Suprapubic skin (tissue), 4 donors: ENCODE measurements at regions not wholly inside any gene's neighbourhood (a gene's known extent, or its start where the extent isn't known, plus 50 kb on each side); places are given as distances from the start of the nearest gene placed in this dataset.

Experiments
- DNase-seq, 2 donors: peaks; one replicate each; pipeline ENCODE4 v3.0.0-alpha.2; 2019; ENCODE audit warnings: low spot score in 2 of 2
- H3K27ac ChIP-seq: fragments of 200-600 bp; sonication (generic); one replicate; pipeline ENCODE4 v1.5.1; 2019
- H3K27me3 ChIP-seq: fragments of 200-600 bp; sonication (generic); one replicate; pipeline ENCODE4 v1.5.1; 2019
- H3K36me3 ChIP-seq: fragments of 200-600 bp; sonication (generic); one replicate; pipeline ENCODE4 v1.5.1; 2019
- H3K4me1 ChIP-seq: fragments of 200-600 bp; sonication (generic); one replicate; pipeline ENCODE4 v1.5.1; 2019
- H3K4me3 ChIP-seq: fragments of 200-600 bp; sonication (generic); one replicate; pipeline ENCODE4 v1.5.1; 2019; ENCODE audit warnings: mild to moderate bottlenecking
- H3K9me3 ChIP-seq: fragments of 200-600 bp; sonication (generic); one replicate; pipeline ENCODE4 v1.5.1; 2019
- EP300 ChIP-seq: sonication (generic); formaldehyde crosslinking; IDR thresholded peaks from one replicate; pipeline ENCODE4 v1.6.1; 2017; ENCODE audit warnings: antibody characterized with exemption
- POLR2A ChIP-seq, 2 donors: fragments of 450-650 bp; IDR thresholded peaks; one replicate each; pipeline ENCODE4 v1.6.1; 2017; ENCODE audit warnings: antibody characterized with exemption in 2 of 2, mild to moderate bottlenecking in 2 of 2, moderate library complexity in 2 of 2
- POLR2AphosphoS5 ChIP-seq, 3 donors: sonication (generic); formaldehyde crosslinking; IDR thresholded peaks; one replicate each; pipeline ENCODE4 v1.6.1; 2017; ENCODE audit warnings: antibody characterized with exemption in 3 of 3
- WGBS: methylation state at CpG from one replicate; pipeline ENCODE4 v1.1.5; 2018; 5-methylcytosine and 5-hydroxymethylcytosine counted together
- TF ChIP-seq, protein P1 (sequence below), 2 donors: fragments of 200-600 bp in 1 of 2; fragments of 450-650 bp in 1 of 2; sonication (generic) in 1 of 2; IDR thresholded peaks; one replicate each; pipeline ENCODE4 v1.5.1; 2016 to 2019; ENCODE audit warnings: antibody characterized with exemption in 2 of 2, mild to moderate bottlenecking in 1 of 2, moderate library complexity in 1 of 2

DNA sequence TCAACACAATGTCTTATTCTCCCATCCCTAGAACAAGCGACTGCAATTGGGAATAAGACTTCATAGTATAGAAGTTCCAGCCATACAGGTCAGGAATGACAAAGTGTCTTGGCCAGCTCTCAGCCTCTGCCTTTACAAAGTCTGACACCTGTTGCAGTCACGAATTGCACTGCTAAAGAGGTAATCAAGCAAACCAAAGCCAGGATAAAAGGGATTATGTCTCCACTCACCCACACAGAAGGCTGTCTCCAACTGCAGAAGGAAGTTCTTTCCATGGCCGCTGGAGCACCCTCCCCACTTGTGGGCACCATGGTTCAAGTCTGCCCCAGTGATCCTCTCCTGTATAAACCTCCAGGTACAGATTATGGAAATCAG, 114.8 kb upstream of the PKDCC start:
- no peak overlapping the region for H3K4me3 ChIP-seq
- 66% methylated on average over 3 of the region's 3 CpGs for WGBS
- TF ChIP-seq, protein P1, sequence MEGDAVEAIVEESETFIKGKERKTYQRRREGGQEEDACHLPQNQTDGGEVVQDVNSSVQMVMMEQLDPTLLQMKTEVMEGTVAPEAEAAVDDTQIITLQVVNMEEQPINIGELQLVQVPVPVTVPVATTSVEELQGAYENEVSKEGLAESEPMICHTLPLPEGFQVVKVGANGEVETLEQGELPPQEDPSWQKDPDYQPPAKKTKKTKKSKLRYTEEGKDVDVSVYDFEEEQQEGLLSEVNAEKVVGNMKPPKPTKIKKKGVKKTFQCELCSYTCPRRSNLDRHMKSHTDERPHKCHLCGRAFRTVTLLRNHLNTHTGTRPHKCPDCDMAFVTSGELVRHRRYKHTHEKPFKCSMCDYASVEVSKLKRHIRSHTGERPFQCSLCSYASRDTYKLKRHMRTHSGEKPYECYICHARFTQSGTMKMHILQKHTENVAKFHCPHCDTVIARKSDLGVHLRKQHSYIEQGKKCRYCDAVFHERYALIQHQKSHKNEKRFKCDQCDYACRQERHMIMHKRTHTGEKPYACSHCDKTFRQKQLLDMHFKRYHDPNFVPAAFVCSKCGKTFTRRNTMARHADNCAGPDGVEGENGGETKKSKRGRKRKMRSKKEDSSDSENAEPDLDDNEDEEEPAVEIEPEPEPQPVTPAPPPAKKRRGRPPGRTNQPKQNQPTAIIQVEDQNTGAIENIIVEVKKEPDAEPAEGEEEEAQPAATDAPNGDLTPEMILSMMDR (IDR thresholded peaks at IDR 0.05), result no peak
- TF ChIP-seq POLR2AphosphoS5 (IDR thresholded peaks at IDR 0.05), result no peak
- TF ChIP-seq EP300, result no peak
- no peak for TF ChIP-seq POLR2A (IDR thresholded peaks at IDR 0.05)
- no peaks in the 10 kb centered on the region for H3K36me3 ChIP-seq
- DNase-seq, result no peak
- no peaks in the 10 kb centered on the region for H3K9me3 ChIP-seq
- H3K27ac ChIP-seq, result peak overlapping the region; percentile 74
- H3K4me1 ChIP-seq, result peaks cover 25% of the 10 kb centered on the region
- H3K27me3 ChIP-seq, result no peaks in the 10 kb centered on the region

DNA sequence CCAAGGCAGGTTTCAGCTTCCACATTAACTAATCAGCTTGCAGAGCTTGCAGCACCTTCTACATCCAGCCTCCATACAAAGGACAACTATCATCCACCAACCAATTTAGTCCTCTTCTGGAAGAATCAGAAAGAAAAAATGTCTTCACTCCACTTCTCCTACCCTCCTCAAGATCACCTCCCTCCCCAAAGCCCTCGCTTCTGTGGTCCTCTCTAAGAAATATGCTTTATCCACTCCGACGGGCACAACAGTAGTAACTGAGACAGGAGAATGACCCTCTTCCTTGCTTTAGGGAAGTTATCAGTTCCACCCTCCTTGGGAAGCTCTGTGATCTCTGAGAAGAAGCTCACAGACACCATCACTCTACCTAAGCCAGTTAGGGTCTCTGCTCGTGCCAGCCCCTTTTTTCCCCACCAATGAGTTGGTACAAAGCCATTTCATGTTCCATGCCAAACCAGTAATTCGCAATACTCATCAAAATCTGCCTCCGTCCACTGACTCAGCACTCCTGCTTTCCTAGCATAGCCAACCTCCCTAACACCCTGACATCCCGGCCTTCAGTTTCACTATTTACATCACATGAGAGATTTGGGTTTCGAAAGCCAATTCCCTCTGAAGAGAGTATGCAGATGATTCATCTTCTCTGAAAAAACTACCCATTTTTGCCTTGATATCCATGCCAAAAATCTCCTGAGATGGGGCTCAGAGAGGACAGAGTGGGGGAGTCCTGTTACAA, 114.1 kb upstream of the PKDCC start:
- H3K9me3 ChIP-seq, result no peaks in the 10 kb centered on the region
- peak overlapping the region; percentile 74 for H3K27ac ChIP-seq
- H3K27me3 ChIP-seq, result no peaks in the 10 kb centered on the region
- 65% methylated on average over 8 of the region's 8 CpGs for WGBS
- peaks cover 25% of the 10 kb centered on the region for H3K4me1 ChIP-seq
- no peak for TF ChIP-seq POLR2A (IDR thresholded peaks at IDR 0.05)
- TF ChIP-seq POLR2AphosphoS5 (IDR thresholded peaks at IDR 0.05), result peak in 1 of 3 donors; percentile 21
- TF ChIP-seq, protein P1 (IDR thresholded peaks at IDR 0.05), result no peak
- no peak for DNase-seq
- H3K4me3 ChIP-seq, result no peak overlapping the region
- H3K36me3 ChIP-seq, result no peaks in the 10 kb centered on the region

DNA sequence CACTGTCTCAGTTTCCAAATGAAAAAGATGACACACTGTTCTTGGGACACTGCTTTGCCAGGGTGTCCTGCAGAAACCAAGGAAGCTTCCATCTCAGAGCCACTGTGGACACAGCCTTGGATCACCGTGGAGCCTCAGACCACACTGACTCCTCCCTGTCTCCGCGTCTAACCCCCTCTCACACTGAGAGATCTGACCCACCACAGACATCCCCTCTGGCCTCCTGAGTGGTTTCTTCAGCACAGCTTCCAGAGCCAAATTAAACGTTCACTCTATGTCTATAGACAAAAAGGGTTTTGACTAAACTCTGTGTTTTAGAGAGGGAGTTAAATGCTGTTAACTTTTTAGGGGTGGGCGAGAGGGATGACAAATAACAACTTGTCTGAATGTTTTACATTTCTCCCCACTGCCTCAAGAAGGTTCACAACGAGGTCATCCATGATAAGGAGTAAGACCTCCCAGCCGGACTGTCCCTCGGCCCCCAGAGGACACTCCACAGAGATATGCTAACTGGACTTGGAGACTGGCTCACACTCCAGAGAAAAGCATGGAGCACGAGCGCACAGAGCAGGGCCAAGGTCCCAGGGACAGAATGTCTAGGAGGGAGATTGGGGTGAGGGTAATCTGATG, 113.4 kb upstream of the PKDCC start:
- peak in 1 of 2 donors; percentile 56 for DNase-seq

DNA sequence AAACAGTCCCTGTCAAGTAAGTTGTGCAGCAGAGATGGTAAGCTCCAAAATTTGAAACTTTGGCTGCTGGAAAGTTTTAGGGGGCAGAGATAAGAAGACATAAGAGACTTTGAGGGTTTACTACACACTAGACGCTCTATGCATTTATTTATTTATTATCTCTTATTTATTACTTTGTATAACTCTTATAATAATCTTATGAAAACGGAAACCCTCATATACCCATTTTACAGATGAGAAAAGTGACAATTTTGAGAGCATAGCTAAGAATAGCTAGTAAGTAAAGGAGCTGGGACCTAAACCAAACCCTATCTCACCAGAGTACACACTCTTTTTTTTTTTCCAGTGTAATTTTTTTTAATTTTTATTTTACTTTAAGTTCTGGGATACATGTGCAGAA, 112.8 kb upstream of the PKDCC start:
- Histone ChIP-seq H3K4me1 (peaks cover 25% of the 10 kb centered on the region), H3K27ac (no peak overlapping the region), H3K9me3 (no peaks in the 10 kb centered on the region), H3K27me3 (no peaks in the 10 kb centered on the region), H3K4me3 (no peak overlapping the region), H3K36me3 (no peaks in the 10 kb centered on the region)
- 93% methylated on average over 2 of the region's 2 CpGs for WGBS
- TF ChIP-seq, protein P1 (IDR thresholded peaks at IDR 0.05), result no peak
- no peak for TF ChIP-seq POLR2A (IDR thresholded peaks at IDR 0.05)
- TF ChIP-seq POLR2AphosphoS5 (IDR thresholded peaks at IDR 0.05), result no peak
- TF ChIP-seq EP300, result no peak
- no peak for DNase-seq

More for the DNA sequence above, 113.4 kb upstream of the PKDCC start:
- H3K4me3 ChIP-seq, result no peak overlapping the region
- H3K36me3 ChIP-seq, result no peaks in the 10 kb centered on the region
- H3K27ac ChIP-seq, result peak overlapping the region; percentile 62
- TF ChIP-seq POLR2A (IDR thresholded peaks at IDR 0.05) (no peak), POLR2AphosphoS5 (IDR thresholded peaks at IDR 0.05) (no peak), EP300 (no peak)
- TF ChIP-seq, protein P1 (IDR thresholded peaks at IDR 0.05), result no peak
- H3K4me1 ChIP-seq, result peaks cover 25% of the 10 kb centered on the region
- 57% methylated on average over 10 of the region's 10 CpGs for WGBS
- H3K9me3 ChIP-seq, result no peaks in the 10 kb centered on the region
- H3K27me3 ChIP-seq, result no peaks in the 10 kb centered on the region

DNA sequence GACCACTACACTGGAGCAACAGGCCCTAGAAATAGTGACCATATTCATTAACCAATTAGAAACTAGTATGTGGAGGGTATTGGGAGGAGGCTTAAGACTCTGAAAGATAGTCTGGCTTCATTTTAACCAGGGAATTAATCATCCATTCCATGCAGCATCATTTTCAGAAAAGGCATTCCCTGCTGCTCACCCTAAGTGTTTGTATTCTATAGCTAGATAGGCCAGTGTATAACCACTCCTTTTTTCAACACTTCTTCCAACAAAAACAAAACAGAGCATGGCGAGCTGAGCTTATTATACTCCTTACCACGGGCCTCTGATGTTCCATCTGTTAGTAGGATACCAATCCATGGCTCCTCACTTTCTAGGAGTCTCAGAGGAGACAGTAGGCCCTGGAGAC, 112.0 kb upstream of the PKDCC start:
- H3K36me3 ChIP-seq, result no peaks in the 10 kb centered on the region
- no peak for TF ChIP-seq POLR2A (IDR thresholded peaks at IDR 0.05)
- TF ChIP-seq POLR2AphosphoS5 (IDR thresholded peaks at IDR 0.05), result no peak
- TF ChIP-seq, protein P1 (IDR thresholded peaks at IDR 0.05), result no peak
- no peak for TF ChIP-seq EP300
- 75% methylated on average over 2 of the region's 2 CpGs for WGBS
- H3K4me3 ChIP-seq, result no peak overlapping the region
- H3K9me3 ChIP-seq, result no peaks in the 10 kb centered on the region
- H3K27ac ChIP-seq, result no peak overlapping the region
- H3K4me1 ChIP-seq, result peaks cover 25% of the 10 kb centered on the region
- H3K27me3 ChIP-seq, result no peaks in the 10 kb centered on the region
- DNase-seq, result no peak
